Cardiac septum (tissue), 1 donor: ENCODE measurements at regions not wholly inside any gene's neighbourhood (a gene's known extent, or its start where the extent isn't known, plus 50 kb on each side); places are given as distances from the start of the nearest gene placed in this dataset.
"Not testable (repeated sequence)": the region's sequence is repeated elsewhere in the genome, so short reads cannot be mapped to it uniquely, and the experiment has no call there.

Source experiments
- DNase-seq: peaks from one replicate; pipeline ENCODE4 v3.0.0-alpha.2; 2020; ENCODE audit warnings: low spot score
- intact Hi-C: fragments of 100-400 bp; cut with DNase I; formaldehyde crosslinking; loops from one replicate; pipeline ENCODE4 v1.14.0; 2022
- donor health status: DM: no; HTN: no; CAD: no.

DNA sequence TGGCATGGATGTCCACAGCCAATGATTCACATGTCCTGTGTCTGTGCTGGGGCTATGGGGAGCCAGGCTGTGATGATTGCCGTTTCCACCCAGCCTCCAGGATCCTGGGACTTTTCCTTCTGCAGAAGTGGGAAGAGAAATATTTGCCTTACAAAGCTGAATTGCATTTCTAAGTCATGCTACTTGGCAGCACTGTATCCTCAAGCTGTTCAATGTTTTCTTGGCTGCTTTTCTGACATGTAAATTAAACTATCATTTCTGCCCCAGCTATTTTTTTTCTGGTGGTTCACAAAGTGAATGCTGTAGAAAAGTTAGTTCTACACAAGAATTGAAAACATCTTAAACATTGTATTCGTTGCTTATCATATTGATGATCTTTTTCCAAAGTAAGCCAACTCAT is 51.9 kb upstream of the TCERG1L start:
- DNase-seq, result no peak
- intact Hi-C loops, result no loop called here

DNA sequence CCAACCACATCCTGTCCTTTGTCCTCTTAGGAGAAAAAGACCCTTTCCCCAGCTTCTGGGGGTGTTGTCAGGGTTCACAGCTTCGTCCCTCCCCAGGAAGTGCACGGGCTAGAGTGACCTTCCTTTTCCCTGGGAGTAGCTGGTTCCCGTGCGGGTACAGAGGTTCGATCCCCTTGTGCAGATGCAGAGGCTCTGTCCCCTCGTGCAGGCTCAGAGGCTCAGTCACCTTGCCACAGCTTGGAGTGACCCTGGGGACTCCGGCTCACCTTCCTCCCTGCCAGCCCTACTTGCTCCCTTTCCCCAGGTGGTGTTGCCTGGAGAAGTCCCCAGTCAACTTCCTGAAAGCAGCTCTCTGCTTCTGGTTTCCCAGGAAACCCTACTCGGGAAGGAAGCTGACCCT is 60.0 kb upstream of the TCERG1L start:
- no peak for DNase-seq
- intact Hi-C loops, result no loop called here

DNA sequence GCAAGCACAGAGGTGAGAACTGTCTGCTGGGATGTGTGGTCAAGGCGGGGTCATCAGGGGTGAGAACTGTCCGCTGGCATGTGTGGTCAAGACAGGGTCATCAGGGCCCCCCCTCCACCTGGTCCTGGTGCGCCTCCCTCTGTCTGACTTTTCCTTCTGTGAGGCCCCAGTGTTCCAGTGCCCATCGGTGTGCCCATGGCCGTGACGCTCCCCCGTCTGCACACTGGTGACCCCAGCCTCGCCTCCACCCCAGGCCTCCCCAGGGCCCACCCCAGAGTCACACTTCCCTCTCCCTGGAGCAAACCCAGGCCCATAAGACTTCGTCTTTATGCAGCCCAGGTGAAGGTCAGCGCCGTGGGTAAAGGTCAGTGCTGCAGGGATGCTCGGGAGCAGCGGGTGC is 70.1 kb upstream of the TCERG1L start:
- DNase-seq, result no peak
- intact Hi-C loops, result no loop called here

DNA sequence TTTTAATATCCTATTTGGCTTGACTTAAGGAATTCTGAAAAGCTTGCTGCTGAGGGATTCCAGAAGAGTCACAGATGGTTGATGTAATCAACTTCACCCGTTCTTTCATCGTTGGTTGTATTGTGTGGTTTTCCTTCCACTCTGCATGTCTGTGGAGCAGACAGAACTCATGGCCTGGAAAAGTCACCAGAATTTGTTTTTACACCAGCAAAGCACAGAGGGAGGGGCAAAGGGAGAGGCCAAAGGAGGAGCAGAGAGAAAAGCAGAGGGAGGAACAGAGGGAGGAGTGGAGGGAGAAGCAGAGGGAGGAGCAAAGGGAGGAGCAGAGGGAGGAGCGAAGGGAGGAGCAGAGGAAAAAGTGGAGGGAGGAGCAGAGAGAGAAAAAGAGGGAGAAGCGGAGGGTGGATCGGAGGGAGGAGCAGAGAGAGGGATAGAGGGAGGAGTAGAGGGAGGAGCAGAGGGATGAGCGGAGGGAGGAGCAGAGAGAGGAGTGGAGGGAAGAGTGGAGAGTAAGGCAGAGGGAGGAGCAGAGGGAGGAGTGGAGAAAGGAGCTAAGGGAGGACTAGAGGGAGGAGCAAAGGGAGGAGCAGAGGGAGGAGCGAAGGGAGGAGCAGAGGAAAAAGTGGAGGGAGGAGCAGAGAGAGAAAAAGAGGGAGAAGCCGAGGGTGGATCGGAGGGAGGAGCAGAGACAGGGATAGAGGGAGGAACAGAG is 73.8 kb upstream of the TCERG1L start:
- intact Hi-C loops, DNase-seq: not testable (repeated sequence)

DNA sequence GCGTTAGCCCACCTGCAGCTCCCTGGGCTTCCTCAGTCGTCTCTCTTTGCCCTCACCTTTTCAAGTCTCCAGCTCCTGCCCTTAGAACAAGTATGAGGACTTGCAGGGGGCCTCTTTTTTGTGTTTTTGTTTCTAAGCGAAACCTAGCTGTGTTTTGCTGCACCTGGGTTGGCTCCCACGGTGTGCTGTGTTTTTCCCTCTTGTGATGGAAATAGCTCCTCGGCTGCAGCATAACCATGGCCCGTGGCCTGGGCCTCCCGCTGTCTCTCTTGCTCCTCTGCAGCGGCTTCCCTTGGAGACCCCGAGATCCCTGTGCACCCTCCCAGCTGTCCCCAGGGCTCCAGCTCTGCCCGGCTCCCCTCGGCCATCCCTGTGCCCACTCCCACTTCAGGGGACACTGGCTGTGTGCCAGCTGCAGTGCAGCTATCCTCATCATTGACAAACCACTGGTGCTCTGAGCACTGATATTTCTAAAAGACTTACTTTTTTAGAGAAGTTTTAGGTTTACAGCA is 75.6 kb upstream of the TCERG1L start:
- intact Hi-C loops, result no loop called here
- no peak for DNase-seq

DNA sequence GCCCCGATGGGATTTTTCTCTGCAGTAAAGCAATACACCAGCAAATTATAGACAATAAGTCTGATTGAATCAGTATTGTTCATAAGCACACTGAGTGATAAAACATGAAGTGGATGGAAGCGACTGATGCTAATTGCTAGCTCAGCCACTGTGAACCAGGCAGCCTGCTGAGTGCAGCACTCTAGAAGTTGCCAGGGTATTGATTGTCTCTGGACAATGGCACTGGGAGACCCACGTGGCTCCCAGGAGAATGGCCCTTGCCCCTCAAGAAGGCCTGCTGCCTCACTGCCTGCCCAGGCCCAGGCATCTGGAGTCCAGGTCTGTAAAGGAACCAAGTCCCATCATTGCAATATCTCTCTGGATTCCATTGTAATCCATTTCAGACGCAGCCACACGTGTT is 80.4 kb upstream of the TCERG1L start:
- intact Hi-C loops, result no loop called here
- DNase-seq, result no peak

DNA sequence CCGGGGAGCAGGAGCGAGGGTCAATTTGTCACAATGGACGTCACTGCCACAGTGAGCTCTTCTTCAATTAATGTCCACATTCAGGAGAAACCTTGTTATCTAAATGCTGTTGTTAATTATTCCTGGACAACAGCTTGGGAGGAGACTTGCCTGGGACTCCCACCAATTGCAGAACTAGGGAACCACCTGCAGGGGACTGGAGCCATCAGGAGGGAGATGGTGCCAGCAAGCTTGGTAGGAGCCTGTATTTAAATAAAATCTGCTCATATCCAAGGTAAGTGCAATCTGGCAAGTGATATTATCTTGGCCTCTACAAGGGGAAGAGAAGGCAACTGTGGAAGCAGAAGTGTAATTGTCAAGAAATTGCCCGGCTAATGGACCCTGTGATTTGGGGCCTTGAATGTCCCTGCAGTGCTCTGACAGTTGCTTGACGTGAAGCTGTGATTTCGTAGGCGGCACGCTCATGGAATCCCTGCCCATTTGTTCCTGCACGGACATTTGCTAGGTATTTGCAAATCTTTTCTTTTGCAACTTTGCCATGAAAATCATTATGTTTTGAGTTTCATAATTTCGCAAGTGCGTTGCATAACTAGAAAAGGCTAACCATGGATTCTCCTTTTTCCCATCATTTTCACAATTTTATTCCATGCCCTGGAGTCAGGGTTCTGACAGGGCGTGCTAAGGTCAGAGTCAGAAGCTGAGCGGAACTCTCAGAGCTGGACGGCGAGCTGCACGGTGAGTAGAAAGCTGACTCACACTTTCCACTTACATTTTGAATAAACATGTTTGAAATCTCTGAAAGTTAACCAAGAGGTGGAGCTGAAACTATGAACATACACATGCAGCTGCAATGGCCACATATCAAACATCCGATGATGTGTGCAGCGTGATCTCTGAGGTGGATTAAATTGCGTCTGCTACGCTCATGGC is 84.9 kb upstream of the TCERG1L start:
- DNase-seq, result no peak

DNA sequence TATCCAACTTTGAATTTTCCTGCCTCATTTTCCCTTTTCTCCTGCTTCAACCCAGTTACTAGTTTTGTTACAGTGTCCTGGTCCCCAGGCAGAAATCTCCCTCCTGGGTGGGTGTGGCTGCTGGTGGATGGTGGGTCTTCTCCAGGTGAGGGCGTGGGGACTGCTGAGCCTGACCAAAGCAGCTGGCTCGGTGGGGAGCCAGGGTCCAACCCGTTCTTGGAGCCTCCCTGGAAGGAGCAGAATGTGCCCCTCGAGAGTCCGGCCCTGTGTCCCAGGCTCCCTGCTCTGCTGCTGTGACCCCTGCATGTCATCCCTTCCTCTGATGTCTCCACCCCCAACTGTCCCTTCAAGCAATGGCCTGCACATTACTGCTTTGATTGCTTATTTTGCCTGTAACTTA is 86.6 kb upstream of the TCERG1L start:
- intact Hi-C loops, result no loop called here
- no peak for DNase-seq

More for the DNA sequence above, 84.9 kb upstream of the TCERG1L start:
- intact Hi-C loops, result no loop called here

DNA sequence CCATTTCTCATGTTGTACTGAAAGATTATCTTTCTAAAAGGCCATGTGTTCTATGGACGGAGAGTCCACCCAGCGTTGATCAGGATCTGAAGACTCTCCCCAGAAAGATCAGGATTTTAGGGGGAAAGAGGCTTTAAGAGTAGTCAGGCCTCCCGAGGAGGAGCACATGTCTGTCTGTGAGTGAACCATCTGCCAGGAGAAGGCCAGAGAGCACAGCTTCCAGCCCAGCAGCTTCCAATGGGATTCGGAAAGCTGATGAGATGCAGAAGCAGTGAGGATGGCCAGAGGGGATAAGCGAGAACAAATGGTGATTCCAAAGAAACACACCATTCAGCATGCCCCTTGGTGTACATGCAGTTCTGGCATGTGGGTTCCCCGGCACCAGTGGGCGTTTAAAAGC is 88.5 kb upstream of the TCERG1L start:
- intact Hi-C loops, result no loop called here
- no peak for DNase-seq

DNA sequence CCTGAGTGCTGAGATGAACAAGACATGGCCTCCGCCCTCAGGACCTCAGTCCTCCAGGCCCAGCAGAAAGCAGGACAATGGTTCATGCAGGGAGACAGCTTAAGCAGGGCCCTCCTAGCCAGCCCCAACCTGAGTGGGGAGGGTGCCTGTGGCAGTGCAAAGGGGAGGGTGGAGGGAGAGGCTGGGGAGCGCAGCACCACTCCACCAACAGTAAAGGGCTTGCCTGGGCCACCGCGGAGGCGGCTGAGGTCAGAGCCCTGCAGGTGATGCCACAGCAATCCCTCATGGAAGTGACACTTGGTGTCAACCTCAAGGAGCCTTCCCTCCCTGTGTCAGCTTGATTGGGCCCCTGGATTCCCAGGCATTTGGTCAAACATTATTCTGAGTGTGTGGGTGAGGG is 89.0 kb upstream of the TCERG1L start:
- intact Hi-C loops, result no loop called here
- DNase-seq, result no peak

DNA sequence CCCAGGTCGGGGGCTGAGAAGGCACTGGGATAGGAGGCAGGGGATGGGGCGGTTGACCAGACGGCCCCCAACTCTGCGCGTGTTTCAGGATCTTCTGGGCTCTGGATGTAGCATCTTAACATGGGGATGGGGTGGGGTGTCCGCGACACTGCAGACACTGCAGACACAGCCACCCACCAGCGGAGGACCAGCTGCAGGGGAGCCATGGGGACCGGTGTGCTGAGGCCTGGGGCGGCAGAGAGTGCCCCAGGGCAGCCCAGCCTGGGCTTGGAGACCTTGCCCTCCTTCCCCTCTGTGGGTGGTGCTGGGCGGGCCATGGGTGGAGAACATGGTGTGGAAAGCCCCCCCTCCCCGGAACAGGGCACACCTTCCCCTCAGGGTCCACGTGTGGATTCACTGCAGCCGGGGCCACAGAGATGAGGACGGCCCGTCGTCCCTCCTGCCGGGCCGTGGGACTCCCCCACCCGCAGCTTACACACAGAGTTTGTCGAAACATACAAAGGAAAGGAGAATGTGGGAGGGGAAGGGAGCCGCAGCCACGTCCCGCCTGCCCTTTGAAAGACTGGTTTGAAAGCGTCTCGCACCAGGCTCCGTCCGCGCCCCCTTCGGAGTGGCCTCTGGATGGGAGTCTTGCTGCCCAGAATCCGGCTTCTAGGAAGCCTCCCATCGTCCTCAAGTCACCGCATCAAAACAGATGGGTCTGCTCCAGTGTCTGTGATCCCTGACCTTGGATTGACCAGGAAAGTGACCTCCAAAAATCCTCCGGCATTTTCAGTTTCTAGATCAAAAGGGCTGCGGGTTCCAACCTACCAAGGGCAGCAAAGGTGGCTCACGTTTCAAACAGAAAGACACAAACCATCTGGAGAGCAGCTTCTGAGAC is 91.5 kb upstream of the TCERG1L start:
- no peak for DNase-seq
- intact Hi-C loops, result no loop called here

DNA sequence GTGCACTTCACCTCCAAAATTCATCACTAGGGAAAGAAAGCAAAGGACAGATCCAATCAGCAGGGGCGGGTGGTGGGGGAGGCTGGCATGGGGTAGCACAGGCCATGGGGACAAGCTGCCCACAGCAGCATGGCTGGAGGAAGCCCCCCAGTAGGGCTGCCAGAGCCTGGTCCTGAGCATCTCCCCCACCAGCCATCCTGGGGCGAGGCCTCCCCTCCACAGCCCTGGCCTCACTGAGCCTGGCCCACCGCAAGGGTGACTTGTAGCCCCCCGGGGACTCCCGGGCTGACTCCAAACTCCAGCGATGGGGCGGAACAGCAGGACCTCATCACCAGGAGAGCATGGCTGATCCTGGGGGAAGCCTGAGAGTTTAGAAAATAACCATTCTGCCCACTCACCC is 92.4 kb upstream of the TCERG1L start:
- intact Hi-C loops, result no loop called here
- DNase-seq, result no peak

DNA sequence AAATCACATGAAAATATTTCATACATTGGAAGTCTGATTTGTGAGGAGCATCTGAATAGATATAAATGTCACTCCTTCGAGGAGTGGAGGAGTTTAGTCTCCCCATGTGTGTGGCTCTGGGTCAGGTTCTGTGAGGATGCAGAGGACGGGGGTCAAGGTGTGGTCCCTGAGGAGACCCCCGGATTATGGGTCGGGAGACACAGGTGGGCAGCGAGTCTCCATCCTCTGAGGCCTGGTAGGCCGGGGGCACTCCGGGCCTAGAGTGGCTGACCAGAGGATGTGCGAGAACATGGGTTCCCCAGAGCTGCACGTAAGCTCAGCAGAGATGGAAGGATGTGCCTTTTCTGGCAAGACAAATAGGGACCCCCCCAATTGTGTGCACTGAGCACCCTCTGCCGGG is 93.4 kb upstream of the TCERG1L start:
- DNase-seq, result no peak
- intact Hi-C loops, result no loop called here

DNA sequence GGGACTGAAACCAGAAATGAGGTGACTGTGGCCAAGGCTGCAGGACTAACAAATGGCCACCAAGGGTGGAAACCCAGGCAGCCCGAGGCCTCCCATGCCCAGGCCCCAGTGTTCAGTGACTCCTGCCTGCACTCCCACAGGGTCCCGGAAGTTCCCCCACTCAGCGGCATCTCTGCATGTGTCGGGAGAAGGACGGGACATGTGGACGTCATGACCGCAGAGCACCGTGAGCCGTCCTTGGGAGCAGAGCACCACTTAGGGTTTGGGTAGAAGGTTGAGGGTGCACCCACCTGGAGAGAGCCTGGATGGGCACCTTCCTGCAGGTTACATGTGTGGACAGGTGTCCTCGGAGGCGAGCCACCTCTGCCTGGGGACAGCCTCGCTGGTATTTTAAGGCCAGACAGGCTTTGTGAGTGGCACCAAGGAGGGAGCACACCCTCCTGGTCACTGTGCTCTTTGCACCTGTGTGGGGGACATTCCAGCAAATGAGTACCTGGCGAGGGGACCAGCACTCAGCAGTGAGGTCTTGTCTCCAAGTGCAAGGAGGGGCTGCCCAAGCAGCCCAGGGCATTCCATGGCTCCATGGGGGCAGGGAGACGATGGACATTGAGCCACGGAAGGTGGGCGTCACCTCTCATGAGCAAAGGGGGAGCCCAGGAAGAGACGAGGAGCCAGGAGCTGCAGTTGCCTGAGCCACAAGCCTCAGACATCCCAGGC is 95.3 kb upstream of the TCERG1L start:
- intact Hi-C loops, result no loop called here

DNA sequence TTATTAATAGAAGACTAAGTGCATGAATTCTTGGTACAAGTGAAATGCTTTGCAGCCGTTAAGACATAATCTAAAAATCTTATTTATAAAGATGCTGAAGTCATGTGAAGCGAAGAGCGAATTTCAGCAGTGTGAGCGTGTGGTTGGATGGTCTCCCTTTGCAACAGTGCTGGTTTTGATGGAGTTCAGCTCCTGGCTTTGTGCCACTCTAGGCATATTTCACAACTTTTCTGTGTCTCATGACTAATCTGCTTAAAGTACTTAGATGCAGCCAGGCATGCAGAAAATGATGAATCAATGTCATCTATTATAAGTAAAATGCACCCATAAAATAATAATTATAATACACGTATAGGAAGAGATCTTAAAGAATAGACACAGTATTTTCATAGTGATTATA is 107.2 kb upstream of the TCERG1L start:
- intact Hi-C loops, result no loop called here
- DNase-seq, result no peak

More for the DNA sequence above, 95.3 kb upstream of the TCERG1L start:
- no peak for DNase-seq

DNA sequence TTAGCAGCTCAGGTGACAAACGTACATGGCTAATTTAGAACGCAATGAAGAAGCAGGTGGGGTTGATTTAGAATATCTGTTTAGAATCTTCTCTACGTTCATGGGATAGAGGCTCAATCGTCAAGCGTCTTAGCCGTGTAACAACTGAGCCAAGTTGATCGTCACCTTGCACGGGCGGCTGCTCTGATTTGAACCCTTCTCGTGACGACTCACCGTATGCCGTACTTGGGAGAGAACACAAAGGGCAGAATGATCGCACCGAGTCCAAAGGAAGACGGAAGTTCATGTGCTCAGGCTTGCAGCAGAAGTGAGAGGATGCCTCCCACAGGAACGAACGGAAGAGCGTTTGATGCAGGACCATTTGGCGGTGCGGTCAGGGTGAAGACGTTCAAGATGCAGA is 108.3 kb upstream of the TCERG1L start:
- DNase-seq, result no peak
- intact Hi-C loops, result no loop called here

DNA sequence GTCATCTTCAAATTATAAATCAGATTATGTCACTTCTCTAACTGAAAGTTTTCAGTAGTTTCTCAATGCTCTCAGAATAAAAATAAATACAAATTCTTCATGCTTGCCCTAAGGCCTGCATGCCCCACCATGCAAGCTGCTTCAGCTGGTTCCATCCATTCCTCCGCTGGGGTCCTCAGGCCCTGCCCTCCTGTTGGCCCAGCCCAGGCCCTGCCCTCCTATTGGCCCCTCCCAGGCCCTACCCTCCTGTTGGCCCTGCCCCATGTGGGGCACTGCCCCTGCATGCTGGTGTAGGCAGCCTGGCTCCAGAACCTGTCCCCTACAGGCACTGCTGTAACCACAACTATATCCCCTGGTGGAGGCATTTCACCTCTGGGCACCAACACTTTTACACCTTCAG is 109.3 kb upstream of the TCERG1L start:
- intact Hi-C loops, result no loop called here
- no peak for DNase-seq

DNA sequence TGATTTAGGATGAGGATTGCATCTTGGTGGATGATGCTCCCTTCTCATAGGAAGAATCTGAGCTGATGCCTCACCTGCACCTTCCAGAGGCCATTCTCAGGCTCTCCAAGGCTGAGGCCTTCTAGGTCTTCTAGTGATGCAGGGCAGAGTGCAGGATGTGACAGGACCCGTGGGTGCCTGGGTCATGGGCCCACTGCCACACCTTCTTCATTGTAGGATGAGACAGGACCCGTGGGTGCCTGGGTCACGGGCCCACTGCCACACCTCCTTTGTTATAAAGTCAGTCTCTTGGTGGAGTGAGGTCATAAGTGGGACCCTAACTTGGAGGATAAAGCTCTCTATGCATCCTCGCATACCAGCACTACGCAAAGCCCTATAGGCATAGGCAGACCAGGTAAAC is 109.9 kb upstream of the TCERG1L start:
- no peak for DNase-seq
- intact Hi-C loops, result no loop called here

DNA sequence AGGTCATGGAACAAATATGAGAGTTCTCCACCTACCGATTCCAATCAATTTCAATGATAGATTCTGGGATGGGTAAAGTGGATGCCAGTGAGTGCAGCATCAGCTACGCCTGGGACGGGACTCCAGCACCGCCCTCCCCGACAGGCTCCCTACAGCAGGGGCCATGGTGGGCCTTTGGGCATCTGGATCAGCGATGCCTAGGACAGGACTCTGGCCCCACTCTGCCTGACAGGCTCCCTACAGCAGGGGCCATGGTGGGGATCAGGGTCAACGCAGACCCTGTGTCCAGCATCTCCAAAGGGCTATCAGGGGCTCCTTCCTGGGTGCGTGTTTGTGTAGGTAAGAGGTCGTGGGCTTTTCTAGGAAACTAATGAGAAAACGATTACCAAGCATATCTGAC is 111.2 kb upstream of the TCERG1L start:
- intact Hi-C loops, result no loop called here
- DNase-seq, result no peak
